ENCODE measurements at regions not wholly inside any gene's neighbourhood (a gene's known extent, or its start where the extent isn't known, plus 50 kb on each side); places are given as distances from the start of the nearest gene placed in this dataset.

- H3K27me3 ChIP-seq (ENCODE audit: insufficient read depth, low read length) = no peaks in the 10 kb centered on the region
- no peaks in the 10 kb centered on the region for H3K9me3 ChIP-seq (ENCODE audit: insufficient read depth, low read depth, low read length)
- no peak overlapping the region for H3K27ac ChIP-seq (ENCODE audit: low read length)
- H3K4me3 ChIP-seq (ENCODE audit: low read length) = no peak overlapping the region
- H3K36me3 ChIP-seq (ENCODE audit: insufficient read depth, low read depth, low read length) = no peaks in the 10 kb centered on the region
- no peaks in the 10 kb centered on the region for H3K4me1 ChIP-seq (ENCODE audit: insufficient read depth, low read length)
- no peak overlapping the region for H3K9ac ChIP-seq (ENCODE audit: low read depth, low read length)
These were observed 774.2 kb upstream of the LCORL start for GRCh38 chr4:18795794-18796193.

GRCh38 chr4:18777190-18777930, 755.8 kb upstream of the LCORL start:
- H3K36me3 ChIP-seq (ENCODE audit: insufficient read depth, low read depth, low read length) = no peaks in the 10 kb centered on the region
- H3K4me3 ChIP-seq (ENCODE audit: low read length) = no peak overlapping the region
- H3K9ac ChIP-seq (ENCODE audit: low read depth, low read length) = no peak overlapping the region
- no peak overlapping the region for H3K27ac ChIP-seq (ENCODE audit: low read length)
- H3K27me3 ChIP-seq (ENCODE audit: insufficient read depth, low read length) = no peaks in the 10 kb centered on the region
- H3K9me3 ChIP-seq (ENCODE audit: insufficient read depth, low read depth, low read length) = no peaks in the 10 kb centered on the region
- no peaks in the 10 kb centered on the region for H3K4me1 ChIP-seq (ENCODE audit: insufficient read depth, low read length)

- Histone ChIP-seq H3K9me3 (ENCODE audit: insufficient read depth, low read depth, low read length) (no peaks in the 10 kb centered on the region), H3K9ac (ENCODE audit: low read depth, low read length) (no peak overlapping the region), H3K27ac (ENCODE audit: low read length) (no peak overlapping the region), H3K4me3 (ENCODE audit: low read length) (no peak overlapping the region), H3K27me3 (ENCODE audit: insufficient read depth, low read length) (no peaks in the 10 kb centered on the region), H3K4me1 (ENCODE audit: insufficient read depth, low read length) (no peaks in the 10 kb centered on the region), H3K36me3 (ENCODE audit: insufficient read depth, low read depth, low read length) (no peaks in the 10 kb centered on the region)
These were observed 746.4 kb upstream of the LCORL start for GRCh38 chr4:18767921-18768320.

GRCh38 chr4:18756671-18757070, 735.1 kb upstream of the LCORL start:
- no peak overlapping the region for H3K9ac ChIP-seq (ENCODE audit: low read depth, low read length)
- peaks cover 6% of the 10 kb centered on the region; the same call in 1 of the 2 replicates for H3K4me1 ChIP-seq (ENCODE audit: insufficient read depth, low read length)
- no peak overlapping the region for H3K4me3 ChIP-seq (ENCODE audit: low read length)
- no peaks in the 10 kb centered on the region for H3K9me3 ChIP-seq (ENCODE audit: insufficient read depth, low read depth, low read length)
- no peaks in the 10 kb centered on the region for H3K36me3 ChIP-seq (ENCODE audit: insufficient read depth, low read depth, low read length)
- no peak overlapping the region for H3K27ac ChIP-seq (ENCODE audit: low read length)
- no peaks in the 10 kb centered on the region for H3K27me3 ChIP-seq (ENCODE audit: insufficient read depth, low read length)

GRCh38 chr4:18754180-18754579, 732.6 kb upstream of the LCORL start:
- Histone ChIP-seq H3K27me3 (ENCODE audit: insufficient read depth, low read length) (no peaks in the 10 kb centered on the region), H3K36me3 (ENCODE audit: insufficient read depth, low read depth, low read length) (no peaks in the 10 kb centered on the region), H3K4me1 (ENCODE audit: insufficient read depth, low read length) (peaks cover 6% of the 10 kb centered on the region; the same call in 1 of the 2 replicates), H3K9me3 (ENCODE audit: insufficient read depth, low read depth, low read length) (no peaks in the 10 kb centered on the region), H3K9ac (ENCODE audit: low read depth, low read length) (no peak overlapping the region), H3K27ac (ENCODE audit: low read length) (no peak overlapping the region), H3K4me3 (ENCODE audit: low read length) (no peak overlapping the region)

GRCh38 chr4:18751083-18751482, 729.5 kb upstream of the LCORL start:
- no peak overlapping the region for H3K4me3 ChIP-seq (ENCODE audit: low read length)
- H3K9ac ChIP-seq (ENCODE audit: low read depth, low read length) = no peak overlapping the region
- peaks cover 4% of the 10 kb centered on the region; the same call in 1 of the 2 replicates for H3K9me3 ChIP-seq (ENCODE audit: insufficient read depth, low read depth, low read length)
- no peak overlapping the region for H3K27ac ChIP-seq (ENCODE audit: low read length)
- no peaks in the 10 kb centered on the region for H3K36me3 ChIP-seq (ENCODE audit: insufficient read depth, low read depth, low read length)
- H3K4me1 ChIP-seq (ENCODE audit: insufficient read depth, low read length) = peaks cover 6% of the 10 kb centered on the region; the same call in 1 of the 2 replicates
- H3K27me3 ChIP-seq (ENCODE audit: insufficient read depth, low read length) = no peaks in the 10 kb centered on the region

- Histone ChIP-seq H3K27ac (ENCODE audit: low read length) (no peak overlapping the region), H3K4me3 (ENCODE audit: low read length) (no peak overlapping the region), H3K27me3 (ENCODE audit: insufficient read depth, low read length) (no peaks in the 10 kb centered on the region), H3K36me3 (ENCODE audit: insufficient read depth, low read depth, low read length) (no peaks in the 10 kb centered on the region), H3K4me1 (ENCODE audit: insufficient read depth, low read length) (peaks cover 4% of the 10 kb centered on the region; the same call in 1 of the 2 replicates), H3K9ac (ENCODE audit: low read depth, low read length) (no peak overlapping the region), H3K9me3 (ENCODE audit: insufficient read depth, low read depth, low read length) (peaks cover 4% of the 10 kb centered on the region; the same call in 1 of the 2 replicates)
These were observed 727.8 kb upstream of the LCORL start for GRCh38 chr4:18749391-18749790.

- H3K27ac ChIP-seq (ENCODE audit: low read length) = no peak overlapping the region
- no peaks in the 10 kb centered on the region for H3K4me1 ChIP-seq (ENCODE audit: insufficient read depth, low read length)
- no peaks in the 10 kb centered on the region for H3K27me3 ChIP-seq (ENCODE audit: insufficient read depth, low read length)
- no peaks in the 10 kb centered on the region for H3K9me3 ChIP-seq (ENCODE audit: insufficient read depth, low read depth, low read length)
- no peak overlapping the region for H3K4me3 ChIP-seq (ENCODE audit: low read length)
- H3K9ac ChIP-seq (ENCODE audit: low read depth, low read length) = no peak overlapping the region
- no peaks in the 10 kb centered on the region for H3K36me3 ChIP-seq (ENCODE audit: insufficient read depth, low read depth, low read length)
These were observed 715.0 kb upstream of the LCORL start for GRCh38 chr4:18736551-18736950.

GRCh38 chr4:18735740-18736268, 714.2 kb upstream of the LCORL start:
- H3K9ac ChIP-seq (ENCODE audit: low read depth, low read length) = no peak overlapping the region
- no peak overlapping the region for H3K27ac ChIP-seq (ENCODE audit: low read length)
- H3K36me3 ChIP-seq (ENCODE audit: insufficient read depth, low read depth, low read length) = no peaks in the 10 kb centered on the region
- H3K9me3 ChIP-seq (ENCODE audit: insufficient read depth, low read depth, low read length) = no peaks in the 10 kb centered on the region
- no peak overlapping the region for H3K4me3 ChIP-seq (ENCODE audit: low read length)
- H3K4me1 ChIP-seq (ENCODE audit: insufficient read depth, low read length) = no peaks in the 10 kb centered on the region
- no peaks in the 10 kb centered on the region for H3K27me3 ChIP-seq (ENCODE audit: insufficient read depth, low read length)

- no peaks in the 10 kb centered on the region for H3K27me3 ChIP-seq (ENCODE audit: insufficient read depth, low read length)
- H3K9me3 ChIP-seq (ENCODE audit: insufficient read depth, low read depth, low read length) = no peaks in the 10 kb centered on the region
- H3K27ac ChIP-seq (ENCODE audit: low read length) = no peak overlapping the region
- H3K36me3 ChIP-seq (ENCODE audit: insufficient read depth, low read depth, low read length) = no peaks in the 10 kb centered on the region
- no peaks in the 10 kb centered on the region for H3K4me1 ChIP-seq (ENCODE audit: insufficient read depth, low read length)
- H3K9ac ChIP-seq (ENCODE audit: low read depth, low read length) = no peak overlapping the region
- no peak overlapping the region for H3K4me3 ChIP-seq (ENCODE audit: low read length)
These were observed 712.9 kb upstream of the LCORL start for GRCh38 chr4:18734405-18734804.

GRCh38 chr4:18733961-18734360, 712.4 kb upstream of the LCORL start:
- H3K9me3 ChIP-seq (ENCODE audit: insufficient read depth, low read depth, low read length) = no peaks in the 10 kb centered on the region
- H3K27ac ChIP-seq (ENCODE audit: low read length) = no peak overlapping the region
- no peak overlapping the region for H3K4me3 ChIP-seq (ENCODE audit: low read length)
- no peaks in the 10 kb centered on the region for H3K4me1 ChIP-seq (ENCODE audit: insufficient read depth, low read length)
- H3K27me3 ChIP-seq (ENCODE audit: insufficient read depth, low read length) = no peaks in the 10 kb centered on the region
- H3K36me3 ChIP-seq (ENCODE audit: insufficient read depth, low read depth, low read length) = no peaks in the 10 kb centered on the region
- no peak overlapping the region for H3K9ac ChIP-seq (ENCODE audit: low read depth, low read length)

- Histone ChIP-seq H3K4me1 (ENCODE audit: insufficient read depth, low read length) (no peaks in the 10 kb centered on the region), H3K9me3 (ENCODE audit: insufficient read depth, low read depth, low read length) (no peaks in the 10 kb centered on the region), H3K36me3 (ENCODE audit: insufficient read depth, low read depth, low read length) (no peaks in the 10 kb centered on the region), H3K4me3 (ENCODE audit: low read length) (no peak overlapping the region), H3K27me3 (ENCODE audit: insufficient read depth, low read length) (no peaks in the 10 kb centered on the region), H3K27ac (ENCODE audit: low read length) (no peak overlapping the region), H3K9ac (ENCODE audit: low read depth, low read length) (no peak overlapping the region)
These were observed 701.2 kb upstream of the LCORL start for GRCh38 chr4:18722748-18723191.
